ENCODE measurements at regions not wholly inside any gene's neighbourhood (a gene's known extent, or its start where the extent isn't known, plus 50 kb on each side); places are given as distances from the start of the nearest gene placed in this dataset.
A peak's percentile ranks its signal among the peaks of the same experiment; 100 is the strongest.

GRCh38 chr2:21251216-21251980 is 127.6 kb downstream of the TDRD15 start:
- Histone ChIP-seq H3K27ac (no peak overlapping the region), H3K4me1 (peaks cover 4% of the 10 kb centered on the region), H3K27me3 (no peaks in the 10 kb centered on the region), H3K4me3 (no peak overlapping the region), H3K36me3 (ENCODE audit: low read depth, missing control alignments) (no peaks in the 10 kb centered on the region), H3K9me3 (no peaks in the 10 kb centered on the region)
- DNase-seq, result no peak
- 85 to 87% methylated on average over 5 of the region's 5 CpGs for WGBS, 2 donors
- no peak for TF ChIP-seq CTCF (IDR thresholded peaks at IDR 0.05)
- TF ChIP-seq POLR2A (IDR thresholded peaks at IDR 0.05), result no peak
- intact Hi-C loops (cut with DNase I; ENCODE audit: low total_unique reads), result no loop called here

GRCh38 chr2:21253311-21254027 is 129.7 kb downstream of the TDRD15 start:
- WGBS, 2 donors, result 93% methylated on average over 3 of the region's 3 CpGs
- H3K27me3 ChIP-seq, result no peaks in the 10 kb centered on the region
- no peak overlapping the region for H3K4me3 ChIP-seq
- TF ChIP-seq POLR2A (IDR thresholded peaks at IDR 0.05), result no peak
- no peak for TF ChIP-seq CTCF (IDR thresholded peaks at IDR 0.05)
- DNase-seq, result no peak
- intact Hi-C loops (cut with DNase I; ENCODE audit: low total_unique reads), result no loop called here
- H3K36me3 ChIP-seq (ENCODE audit: low read depth, missing control alignments), result no peaks in the 10 kb centered on the region
- H3K27ac ChIP-seq, result no peak overlapping the region
- no peaks in the 10 kb centered on the region for H3K9me3 ChIP-seq
- peaks cover 6% of the 10 kb centered on the region for H3K4me1 ChIP-seq

GRCh38 chr2:21254170-21254965 is 130.6 kb downstream of the TDRD15 start:
- no peak for DNase-seq
- Histone ChIP-seq H3K27me3 (no peaks in the 10 kb centered on the region), H3K4me3 (no peak overlapping the region), H3K36me3 (ENCODE audit: low read depth, missing control alignments) (no peaks in the 10 kb centered on the region), H3K27ac (no peak overlapping the region), H3K4me1 (peaks cover 6% of the 10 kb centered on the region), H3K9me3 (no peaks in the 10 kb centered on the region)
- TF ChIP-seq POLR2A (IDR thresholded peaks at IDR 0.05), result no peak
- no peak for TF ChIP-seq CTCF (IDR thresholded peaks at IDR 0.05)
- WGBS, 2 donors, result 91% methylated on average over 6 of the region's 6 CpGs
- intact Hi-C loops (cut with DNase I; ENCODE audit: low total_unique reads), result no loop called here

- Histone ChIP-seq H3K4me1 (peaks cover 6% of the 10 kb centered on the region), H3K27me3 (no peaks in the 10 kb centered on the region), H3K36me3 (ENCODE audit: low read depth, missing control alignments) (no peaks in the 10 kb centered on the region), H3K27ac (no peak overlapping the region), H3K9me3 (no peaks in the 10 kb centered on the region), H3K4me3 (no peak overlapping the region)
- peak; percentile 77 for DNase-seq
- TF ChIP-seq CTCF (IDR thresholded peaks at IDR 0.05) (no peak), POLR2A (IDR thresholded peaks at IDR 0.05) (no peak)
- intact Hi-C loops (cut with DNase I; ENCODE audit: low total_unique reads), result no loop called here
- 48 to 56% methylated on average over 5 of the region's 5 CpGs for WGBS, 2 donors
Measured at GRCh38 chr2:21256006-21256405, 132.2 kb downstream of the TDRD15 start.

Data from testis (tissue), 2 donors.